HG03469 (cell line): ENCODE measurements at regions not wholly inside any gene's neighbourhood (a gene's known extent, or its start where the extent isn't known, plus 50 kb on each side); places are given as distances from the start of the nearest gene placed in this dataset.

ENCODE experiments used
- ATAC-seq: cut with Tn5 transposase; IDR thresholded peaks from one replicate; pipeline ENCODE4 v1.9.1; 2021; ENCODE audit warnings: mild to moderate bottlenecking, moderate library complexity, moderate number of reproducible peaks; ENCODE audit not compliant: unreplicated experiment

DNA sequence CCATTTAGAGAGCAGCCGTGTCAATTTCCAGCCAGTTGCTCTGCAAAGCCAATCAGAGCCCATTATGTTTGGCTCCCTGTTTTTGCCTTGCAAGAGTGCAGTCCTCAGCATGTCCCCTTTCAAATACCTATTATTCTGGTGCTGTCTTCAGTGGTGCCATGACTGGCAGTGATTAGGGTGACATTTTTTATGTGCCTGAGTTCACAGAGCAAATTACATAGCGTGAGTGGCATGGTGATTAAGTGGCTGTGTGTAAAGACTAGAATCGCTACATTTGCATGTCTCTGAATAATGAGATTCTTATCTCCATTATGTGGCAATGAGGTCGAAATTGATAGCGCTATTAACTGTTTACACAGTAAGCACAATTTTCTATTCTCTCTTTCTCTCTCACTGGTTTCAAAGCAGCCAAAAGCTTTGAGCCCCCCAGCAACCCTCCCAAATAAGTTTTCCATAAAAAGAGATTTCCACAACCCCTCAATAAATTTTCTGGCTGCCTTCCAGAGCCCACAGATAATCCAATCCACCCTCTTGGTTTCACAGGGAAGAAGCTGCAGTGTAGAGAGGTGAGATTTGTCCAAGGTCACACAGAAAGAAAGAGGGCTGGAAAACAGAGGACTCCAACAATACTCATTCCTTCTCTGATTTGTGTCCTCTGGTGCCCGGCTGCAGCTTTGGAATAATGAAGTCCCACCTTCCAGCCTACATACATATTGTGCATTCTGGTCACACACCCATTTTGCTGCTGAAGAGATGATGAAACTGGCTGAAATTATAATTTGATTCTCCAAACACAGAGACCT lies 58.8 kb upstream of the NUDT4 start:
- no peak for ATAC-seq

GRCh38 chr12:93319523-93320050 lies 58.1 kb upstream of the NUDT4 start:
- no peak for ATAC-seq

GRCh38 chr12:93322784-93323183 lies 54.9 kb upstream of the NUDT4 start:
- no peak for ATAC-seq

DNA sequence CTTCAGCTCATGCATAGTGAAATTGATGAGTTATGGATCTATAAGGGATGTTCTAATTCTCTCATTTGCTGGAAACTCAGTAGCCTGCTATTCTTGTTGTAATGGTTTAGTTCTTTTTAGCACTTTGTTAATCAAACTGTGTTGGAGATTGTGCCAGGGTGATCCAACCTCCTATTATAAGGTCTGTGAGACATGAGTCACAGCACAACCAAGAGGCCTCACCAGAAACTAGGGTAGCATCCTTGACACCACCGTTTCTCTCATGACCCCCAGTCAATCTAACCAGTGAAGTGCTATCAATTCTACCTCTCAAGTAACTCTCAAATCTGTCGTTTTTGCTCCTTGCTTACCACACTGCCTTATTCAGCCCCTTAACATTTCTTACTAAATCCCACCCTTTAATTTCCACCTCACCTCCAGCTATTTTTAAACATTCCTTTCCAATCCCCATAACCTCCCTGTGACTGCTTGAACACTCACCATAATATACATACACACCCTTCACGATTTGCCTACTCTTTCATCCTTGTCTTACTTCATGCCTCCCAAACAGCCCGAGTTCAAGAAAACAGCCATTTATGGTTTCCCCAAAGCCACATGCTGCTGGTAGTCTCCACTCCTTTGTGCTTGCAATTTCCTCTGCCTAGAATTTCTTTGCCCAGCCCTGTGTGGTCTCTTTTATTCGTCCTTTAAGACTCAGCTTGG lies 53.9 kb upstream of the NUDT4 start:
- no peak for ATAC-seq

GRCh38 chr12:93325855-93326254 lies 51.9 kb upstream of the NUDT4 start:
- no peak for ATAC-seq
